RPMI8226 (cell line): ENCODE measurements at regions not wholly inside any gene's neighbourhood (a gene's known extent, or its start where the extent isn't known, plus 50 kb on each side); places are given as distances from the start of the nearest gene placed in this dataset.

ENCODE experiments used
- DNase-seq: peaks from one replicate; pipeline ENCODE4 v3.0.0-alpha.2; 2015

GRCh38 chr12:34347367-34347766 lies 325.1 kb downstream of the ALG10 start:
- peak; percentile 67 for DNase-seq

- DNase-seq = no peak
Measured at GRCh38 chr12:34348064-34348463, 325.8 kb downstream of the ALG10 start.

- no peak for DNase-seq
Measured at GRCh38 chr12:34348836-34349672, 326.8 kb downstream of the ALG10 start.

GRCh38 chr12:34349673-34349961 lies 327.3 kb downstream of the ALG10 start:
- no peak for DNase-seq

- DNase-seq = no peak
Measured at GRCh38 chr12:34350092-34351041, 328.1 kb downstream of the ALG10 start.

GRCh38 chr12:34352098-34352497 lies 329.8 kb downstream of the ALG10 start:
- no peak for DNase-seq

GRCh38 chr12:34354239-34355200 lies 332.2 kb downstream of the ALG10 start:
- DNase-seq = peak; percentile 41

GRCh38 chr12:34356233-34356987 lies 334.1 kb downstream of the ALG10 start:
- no peak for DNase-seq

GRCh38 chr12:34357791-34358190 lies 335.5 kb downstream of the ALG10 start:
- no peak for DNase-seq

GRCh38 chr12:34358198-34358597 lies 335.9 kb downstream of the ALG10 start:
- no peak for DNase-seq

- DNase-seq = no peak
Measured at GRCh38 chr12:34361721-34362316, 339.5 kb downstream of the ALG10 start.

GRCh38 chr12:34363050-34363673 lies 340.9 kb downstream of the ALG10 start:
- no peak for DNase-seq

- DNase-seq = no peak
Measured at GRCh38 chr12:34368079-34368478, 345.8 kb downstream of the ALG10 start.

GRCh38 chr12:34371050-34371449 lies 348.8 kb downstream of the ALG10 start:
- no peak for DNase-seq

GRCh38 chr12:34372003-34372402 lies 349.7 kb downstream of the ALG10 start:
- no peak for DNase-seq

GRCh38 chr12:34373926-34374325 lies 351.6 kb downstream of the ALG10 start:
- DNase-seq = no peak

GRCh38 chr12:34376133-34376799 lies 354.0 kb downstream of the ALG10 start:
- no peak for DNase-seq

- DNase-seq = no peak
Measured at GRCh38 chr12:34377243-34378035, 355.1 kb downstream of the ALG10 start.

GRCh38 chr12:34379142-34379541 lies 356.8 kb downstream of the ALG10 start:
- no peak for DNase-seq

- no peak for DNase-seq
Measured at GRCh38 chr12:34384693-34385092, 362.4 kb downstream of the ALG10 start.
